Spleen (tissue), 11 donors: ENCODE measurements at regions not wholly inside any gene's neighbourhood (a gene's known extent, or its start where the extent isn't known, plus 50 kb on each side); places are given as distances from the start of the nearest gene placed in this dataset.

Experiments used
- DNase-seq: peaks from one replicate; pipeline ENCODE4 v3.0.0-alpha.2; 2020
- H3K27ac ChIP-seq, 8 donors: fragments of 200-600 bp; sonication (generic) in 7 of 8; 1 replicate in 4 of 8; 2 replicates in 4 of 8; pipeline versions ENCODE4 v1.5.0 to v1.8.0; 2016 to 2021; ENCODE audit warnings: inconsistent platforms in 4 of 8, mild to moderate bottlenecking in 4 of 8, moderate library complexity in 1 of 8
- H3K27me3 ChIP-seq, 7 donors: fragments of 200-600 bp; sonication (generic) in 6 of 7; replicated peaks in 1 of 7; 1 replicate in 4 of 7; 2 replicates in 3 of 7; pipeline versions ENCODE4 v1.5.0 to v1.8.0; 2016 to 2021; ENCODE audit warnings: inconsistent platforms in 3 of 7, mild to moderate bottlenecking in 1 of 7
- H3K36me3 ChIP-seq, 6 donors: fragments of 200-600 bp; sonication (generic) in 5 of 6; 1 replicate in 4 of 6; 2 replicates in 2 of 6; pipeline versions ENCODE4 v1.5.0 to v1.8.0; 2016 to 2021; ENCODE audit warnings: inconsistent platforms in 2 of 6
- H3K4me1 ChIP-seq, 6 donors: fragments of 200-600 bp; sonication (generic) in 5 of 6; 1 replicate in 3 of 6; 2 replicates in 3 of 6; pipeline versions ENCODE4 v1.5.0 to v1.8.0; 2016 to 2021; ENCODE audit warnings: inconsistent platforms in 3 of 6
- H3K4me3 ChIP-seq, 8 donors: fragments of 200-600 bp; sonication (generic) in 7 of 8; 1 replicate in 4 of 8; 2 replicates in 4 of 8; pipeline versions ENCODE4 v1.5.0 to v1.8.0; 2016 to 2021; ENCODE audit warnings: inconsistent platforms in 4 of 8, mild to moderate bottlenecking in 4 of 8, moderate library complexity in 2 of 8
- H3K9me3 ChIP-seq, 8 donors: fragments of 200-600 bp; sonication (generic) in 7 of 8; 1 replicate in 4 of 8; 2 replicates in 4 of 8; pipeline versions ENCODE4 v1.5.0 to v1.8.0; 2016 to 2021; ENCODE audit warnings: inconsistent platforms in 4 of 8
- POLR2A ChIP-seq, 3 donors: fragments of 450-650 bp; IDR thresholded peaks; one replicate each; pipeline ENCODE4 v1.5.1; 2017; ENCODE audit warnings: antibody characterized with exemption in 3 of 3, mild to moderate bottlenecking in 1 of 3
- POLR2AphosphoS5 ChIP-seq, 3 donors: sonication (generic); formaldehyde crosslinking; IDR thresholded peaks; one replicate each; pipeline ENCODE4 v1.5.1; 2017; ENCODE audit warnings: antibody characterized with exemption in 3 of 3
- WGBS, 5 donors: extraction: QIAGEN DNeasy Blood & Tissue Kit in 3 of 5; methylation state at CpG; one replicate each; pipeline versions ENCODE4 v1.1.5 to v1.1.7; 2013 to 2018; 5-methylcytosine and 5-hydroxymethylcytosine counted together
- intact Hi-C: fragments of 100-400 bp; cut with DNase I; formaldehyde crosslinking; loops from one replicate; pipeline ENCODE4 v1.15.0; 2023; ENCODE audit warnings: low total_unique reads
- TF ChIP-seq, protein P1 (sequence below), 11 experiments: fragments of 200-600 bp in 7 of 11; fragments of 450-650 bp in 4 of 11; sonication (generic) in 4 of 11; IDR thresholded peaks in 8 of 11; conservative IDR thresholded peaks in 3 of 11; 1 replicate in 7 of 11; 2 replicates in 4 of 11; pipeline versions ENCODE4 v1.4.0 to v1.8.0; 2016 to 2021; ENCODE audit warnings: antibody characterized with exemption in 11 of 11, inconsistent platforms in 4 of 11, mild to moderate bottlenecking in 1 of 11
- donor health status: healthy with polysubstance abuse.
- donor health status: DM: no; HTN: no; CAD: no; lungs with moderate emphysema.
- donor health status: DM: no; HTN: no; CAD: no.
- donor health status: Bipolar disorder and iron deficiency.
- donor health status: healthy.
- donor health status: DM: no; HTN: no; CAD: no.
- donor health status: DM: yes; HTN: yes; CAD: no.

DNA sequence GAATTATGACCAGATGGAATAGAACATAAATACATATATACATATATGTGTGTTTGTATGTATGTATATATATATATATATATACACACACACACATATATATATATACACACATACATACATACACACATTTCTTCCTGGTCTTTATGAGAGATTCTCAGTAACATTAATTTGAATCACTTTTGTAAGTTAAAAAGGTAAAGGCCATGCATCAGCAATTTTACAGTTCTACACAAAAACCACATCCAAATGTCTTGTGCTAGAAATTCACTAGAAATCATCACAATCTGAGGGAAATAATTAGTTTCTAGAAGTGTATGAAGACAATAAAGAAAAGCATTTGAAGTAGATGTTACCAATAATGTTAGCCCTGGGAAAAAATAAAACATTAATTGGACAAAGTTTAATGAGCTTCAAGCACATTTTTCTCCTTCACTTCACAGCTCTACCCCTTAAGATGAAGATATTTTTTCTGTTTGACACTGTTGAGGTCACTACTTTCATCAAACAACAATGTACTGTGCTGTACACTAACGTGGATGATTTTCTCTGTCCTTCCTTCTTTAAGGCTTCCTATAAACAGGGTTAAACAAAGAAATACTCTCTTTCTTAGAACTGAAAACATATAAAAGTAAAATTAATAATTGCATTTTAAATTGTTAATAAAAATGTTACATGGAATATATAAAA lies 189.2 kb upstream of the NR4A3 start:
- Histone ChIP-seq H3K4me3 (no peak overlapping the region), H3K27me3 (no peaks in the 10 kb centered on the region), H3K27ac (no peak overlapping the region), H3K9me3 (no peaks in the 10 kb centered on the region), H3K36me3 (no peaks in the 10 kb centered on the region), H3K4me1 (peaks cover 0 to 27% (median 4%) of the 10 kb centered on the region in 6 donors)
- intact Hi-C loops: no loop called here
- TF ChIP-seq, protein P1, sequence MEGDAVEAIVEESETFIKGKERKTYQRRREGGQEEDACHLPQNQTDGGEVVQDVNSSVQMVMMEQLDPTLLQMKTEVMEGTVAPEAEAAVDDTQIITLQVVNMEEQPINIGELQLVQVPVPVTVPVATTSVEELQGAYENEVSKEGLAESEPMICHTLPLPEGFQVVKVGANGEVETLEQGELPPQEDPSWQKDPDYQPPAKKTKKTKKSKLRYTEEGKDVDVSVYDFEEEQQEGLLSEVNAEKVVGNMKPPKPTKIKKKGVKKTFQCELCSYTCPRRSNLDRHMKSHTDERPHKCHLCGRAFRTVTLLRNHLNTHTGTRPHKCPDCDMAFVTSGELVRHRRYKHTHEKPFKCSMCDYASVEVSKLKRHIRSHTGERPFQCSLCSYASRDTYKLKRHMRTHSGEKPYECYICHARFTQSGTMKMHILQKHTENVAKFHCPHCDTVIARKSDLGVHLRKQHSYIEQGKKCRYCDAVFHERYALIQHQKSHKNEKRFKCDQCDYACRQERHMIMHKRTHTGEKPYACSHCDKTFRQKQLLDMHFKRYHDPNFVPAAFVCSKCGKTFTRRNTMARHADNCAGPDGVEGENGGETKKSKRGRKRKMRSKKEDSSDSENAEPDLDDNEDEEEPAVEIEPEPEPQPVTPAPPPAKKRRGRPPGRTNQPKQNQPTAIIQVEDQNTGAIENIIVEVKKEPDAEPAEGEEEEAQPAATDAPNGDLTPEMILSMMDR (IDR thresholded peaks at IDR 0.05 in 8 of 11, conservative IDR thresholded peaks at IDR 0.05 in 3 of 11): no peak
- TF ChIP-seq POLR2A (IDR thresholded peaks at IDR 0.05): no peak
- TF ChIP-seq POLR2AphosphoS5 (IDR thresholded peaks at IDR 0.05): no peak
- WGBS, 5 donors: 42 to 61% (median 51%) methylated on average over 1 of the region's 1 CpG
- no peak for DNase-seq

GRCh38 chr9:99633265-99633664 lies 188.4 kb upstream of the NR4A3 start:
- intact Hi-C loops: no loop called here
- Histone ChIP-seq H3K9me3 (no peaks in the 10 kb centered on the region), H3K27ac (no peak overlapping the region), H3K27me3 (no peaks in the 10 kb centered on the region), H3K36me3 (no peaks in the 10 kb centered on the region), H3K4me1 (peaks cover 0 to 26% (median 4%) of the 10 kb centered on the region in 6 donors), H3K4me3 (no peak overlapping the region)
- DNase-seq: no peak
- TF ChIP-seq POLR2AphosphoS5 (IDR thresholded peaks at IDR 0.05) (no peak), POLR2A (IDR thresholded peaks at IDR 0.05) (no peak)
- TF ChIP-seq, protein P1 (IDR thresholded peaks at IDR 0.05 in 8 of 11, conservative IDR thresholded peaks at IDR 0.05 in 3 of 11): no peak

GRCh38 chr9:99634186-99634585 lies 187.5 kb upstream of the NR4A3 start:
- TF ChIP-seq, protein P1 (IDR thresholded peaks at IDR 0.05 in 8 of 11, conservative IDR thresholded peaks at IDR 0.05 in 3 of 11): no peak
- no peak for TF ChIP-seq POLR2A (IDR thresholded peaks at IDR 0.05)
- TF ChIP-seq POLR2AphosphoS5 (IDR thresholded peaks at IDR 0.05): no peak
- no peaks in the 10 kb centered on the region for H3K36me3 ChIP-seq
- H3K27me3 ChIP-seq: no peaks in the 10 kb centered on the region
- no peaks in the 10 kb centered on the region for H3K9me3 ChIP-seq
- no peak for DNase-seq
- H3K27ac ChIP-seq: no peak overlapping the region
- H3K4me3 ChIP-seq: no peak overlapping the region
- peaks cover 0 to 21% (median 0%) of the 10 kb centered on the region in 6 donors for H3K4me1 ChIP-seq
- 64 to 77% (median 75%) methylated on average over 3 of the region's 3 CpGs for WGBS, 5 donors
- intact Hi-C loops: no loop called here

DNA sequence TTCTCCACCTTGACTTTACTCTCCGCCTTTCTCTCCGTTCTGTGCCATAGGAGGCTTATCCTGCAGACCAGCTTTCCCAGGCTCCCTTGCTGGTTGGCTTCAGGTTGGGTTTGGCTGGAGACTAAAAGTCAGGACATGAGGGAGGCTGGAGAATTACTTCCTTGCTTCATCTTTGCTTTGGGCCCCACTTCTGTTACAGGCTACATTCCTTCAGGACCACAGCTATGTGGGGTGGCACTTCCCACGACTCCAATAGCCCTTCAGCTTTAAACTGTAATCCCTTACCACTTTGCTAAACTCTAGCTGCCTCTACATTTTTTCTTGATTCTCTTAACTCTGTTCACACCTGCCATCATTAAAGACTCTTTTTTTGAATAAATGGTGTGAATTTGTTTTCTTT lies 186.7 kb upstream of the NR4A3 start:
- no peak for TF ChIP-seq POLR2AphosphoS5 (IDR thresholded peaks at IDR 0.05)
- TF ChIP-seq, protein P1 (IDR thresholded peaks at IDR 0.05 in 8 of 11, conservative IDR thresholded peaks at IDR 0.05 in 3 of 11): no peak
- H3K4me3 ChIP-seq: no peak overlapping the region
- 84 to 91% (median 90%) methylated on average over 3 of the region's 3 CpGs for WGBS, 5 donors
- no peak overlapping the region for H3K27ac ChIP-seq
- no peaks in the 10 kb centered on the region for H3K36me3 ChIP-seq
- no peaks in the 10 kb centered on the region for H3K9me3 ChIP-seq
- no peaks in the 10 kb centered on the region for H3K27me3 ChIP-seq
- DNase-seq: no peak
- intact Hi-C loops: no loop called here
- H3K4me1 ChIP-seq: peaks cover 0 to 21% (median 0%) of the 10 kb centered on the region in 6 donors
